Panc1 (cell line): ENCODE measurements at regions not wholly inside any gene's neighbourhood (a gene's known extent, or its start where the extent isn't known, plus 50 kb on each side); places are given as distances from the start of the nearest gene placed in this dataset.

Experiments
- ATAC-seq: fragments of 200-7000 bp; cut with Tn5 transposase; 2 replicates; pipeline ENCODE4 v1.9.1; 2020; ENCODE audit warnings: mild to moderate bottlenecking, moderate library complexity
- BruUV-seq: library from RNA; stranded (reverse); fragments of 400-500 nt; replicated peaks from 2 replicates; lab custom pipeline; 2021; lab: Mats Ljungman, UMichigan
- CTCF ChIA-PET: fragments of 300-600 bp; sonication (Branson Sonifier 250); formaldehyde crosslinking; loops from one replicate; lab custom pipeline; 2022; ENCODE audit warnings: antibody characterized with exemption; lab: Charles Lee
- POLR2A ChIA-PET: fragments of 300-600 bp; sonication (Branson Sonifier 250); formaldehyde crosslinking; loops from one replicate; lab custom pipeline; 2022; ENCODE audit warnings: antibody characterized with exemption; lab: Charles Lee
- DNase-seq: peaks from one replicate; pipeline ENCODE4 v3.0.0-alpha.2; 2010; ENCODE audit warnings: low read depth, low spot score
- H3K27ac ChIP-seq: 2 replicates; pipeline ENCODE4 v1.5.1; 2011; ENCODE audit warnings: mild to moderate bottlenecking, low read length, inconsistent platforms
- H3K27me3 ChIP-seq: fragments of 200-500 bp; sonication (Bioruptor generic); 2 replicates; pipeline ENCODE4 v1.6.0; 2014; ENCODE audit warnings: low read length, inconsistent platforms; ENCODE audit not compliant: control insufficient read depth, insufficient read depth
- H3K36me3 ChIP-seq: fragments of 200-500 bp; sonication (Bioruptor generic); 2 replicates; pipeline ENCODE4 v1.5.1; 2014; ENCODE audit warnings: inconsistent platforms, mild to moderate bottlenecking, low read length, moderate library complexity; ENCODE audit not compliant: control insufficient read depth, insufficient read depth
- H3K4me1 ChIP-seq: 2 replicates; pipeline ENCODE4 v1.5.1; 2011; ENCODE audit warnings: inconsistent platforms, mild to moderate bottlenecking, low read length, moderate library complexity; ENCODE audit not compliant: control insufficient read depth, insufficient read depth
- H3K4me3 ChIP-seq, 2 experiments: 2 replicates each; pipeline ENCODE4 v1.5.1; 2011 to 2012; ENCODE audit warnings: low read depth in 2 of 2, low read length in 2 of 2, mild to moderate bottlenecking in 2 of 2, inconsistent platforms in 1 of 2, moderate library complexity in 1 of 2
- H3K9me3 ChIP-seq: fragments of 200-500 bp; sonication (Bioruptor generic); 2 replicates; pipeline ENCODE4 v1.5.1; 2014; ENCODE audit warnings: low read depth, mild to moderate bottlenecking, inconsistent platforms, low read length, moderate library complexity; ENCODE audit not compliant: control insufficient read depth, insufficient read depth
- POLR2AphosphoS5 ChIP-seq: IDR thresholded peaks from 2 replicates; pipeline ENCODE4 v1.6.1; 2012; ENCODE audit warnings: mild to moderate bottlenecking, low read depth, low read length, moderate library complexity
- REST ChIP-seq, 2 experiments: IDR thresholded peaks; 2 replicates each; pipeline ENCODE4 v1.6.1; 2011 to 2012; ENCODE audit warnings: low read depth in 2 of 2, control low read depth in 1 of 2, low read length in 1 of 2, mild to moderate bottlenecking in 1 of 2, moderate library complexity in 1 of 2; ENCODE audit not compliant: insufficient read depth in 1 of 2
- SIN3A ChIP-seq: IDR thresholded peaks from 2 replicates; pipeline ENCODE4 v1.6.1; 2012; ENCODE audit warnings: low read depth, mild to moderate bottlenecking, low read length, moderate library complexity, borderline replicate concordance; ENCODE audit not compliant: insufficient read depth
- TCF7L2 ChIP-seq: IDR thresholded peaks from 2 replicates; pipeline ENCODE4 v1.6.1; 2011; ENCODE audit warnings: mild to moderate bottlenecking, low read depth, low read length, inconsistent platforms
- in situ Hi-C: cut with HindIII; loops from 2 replicates; pipeline ENCODE4 v1.10.0; 2016; ENCODE audit warnings: low sequenced_read_pairs, low pct_unique_long_range_greater_than_20kb
- intact Hi-C: fragments of 100-400 bp; cut with micrococcal nuclease; formaldehyde crosslinking; loops from one replicate; pipeline ENCODE4 v1.10.0; 2022; ENCODE audit not compliant: unreplicated experiment
- TF ChIP-seq, protein P1 (sequence below): fragments of 450-650 bp; IDR thresholded peaks from 2 replicates; pipeline ENCODE4 v1.5.1; 2017; ENCODE audit warnings: mild to moderate bottlenecking

DNA sequence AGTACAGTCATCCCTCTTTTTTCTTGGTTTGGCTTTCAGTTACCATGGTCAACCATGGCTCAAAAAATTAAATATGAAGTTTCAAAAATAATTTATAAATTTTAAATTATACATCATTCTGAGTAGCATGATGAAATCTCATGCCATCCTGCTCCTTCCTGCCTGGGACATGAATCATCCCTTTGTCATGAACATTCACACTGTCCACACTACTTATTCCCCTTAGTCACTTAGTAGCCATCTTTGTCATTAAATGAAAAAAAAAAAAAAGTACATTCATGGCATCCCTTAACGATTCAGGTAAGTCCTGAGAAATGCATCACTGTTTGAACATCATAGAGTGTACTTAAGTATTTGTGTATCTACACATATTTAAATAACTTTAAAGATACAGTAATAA lies 1046.3 kb downstream of the ROBO2 start:
- Histone ChIP-seq H3K27ac (no peak overlapping the region), H3K9me3 (no peaks in the 10 kb centered on the region), H3K4me1 (no peaks in the 10 kb centered on the region), H3K36me3 (no peaks in the 10 kb centered on the region), H3K27me3 (no peaks in the 10 kb centered on the region), H3K4me3 (no peak overlapping the region)
- POLR2A ChIA-PET = no interaction called here
- CTCF ChIA-PET = no interaction called here
- TF ChIP-seq, protein P1, sequence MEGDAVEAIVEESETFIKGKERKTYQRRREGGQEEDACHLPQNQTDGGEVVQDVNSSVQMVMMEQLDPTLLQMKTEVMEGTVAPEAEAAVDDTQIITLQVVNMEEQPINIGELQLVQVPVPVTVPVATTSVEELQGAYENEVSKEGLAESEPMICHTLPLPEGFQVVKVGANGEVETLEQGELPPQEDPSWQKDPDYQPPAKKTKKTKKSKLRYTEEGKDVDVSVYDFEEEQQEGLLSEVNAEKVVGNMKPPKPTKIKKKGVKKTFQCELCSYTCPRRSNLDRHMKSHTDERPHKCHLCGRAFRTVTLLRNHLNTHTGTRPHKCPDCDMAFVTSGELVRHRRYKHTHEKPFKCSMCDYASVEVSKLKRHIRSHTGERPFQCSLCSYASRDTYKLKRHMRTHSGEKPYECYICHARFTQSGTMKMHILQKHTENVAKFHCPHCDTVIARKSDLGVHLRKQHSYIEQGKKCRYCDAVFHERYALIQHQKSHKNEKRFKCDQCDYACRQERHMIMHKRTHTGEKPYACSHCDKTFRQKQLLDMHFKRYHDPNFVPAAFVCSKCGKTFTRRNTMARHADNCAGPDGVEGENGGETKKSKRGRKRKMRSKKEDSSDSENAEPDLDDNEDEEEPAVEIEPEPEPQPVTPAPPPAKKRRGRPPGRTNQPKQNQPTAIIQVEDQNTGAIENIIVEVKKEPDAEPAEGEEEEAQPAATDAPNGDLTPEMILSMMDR = no peak
- TF ChIP-seq SIN3A = no peak
- TF ChIP-seq REST (IDR thresholded peaks at IDR 0.05; ENCODE audit: insufficient read depth in 1 of 2, low read depth in 2 of 2, low read length in 1 of 2) = no peak
- no peak for TF ChIP-seq POLR2AphosphoS5
- no peak for TF ChIP-seq TCF7L2
- intact Hi-C loops (no loop called here), in situ Hi-C loops (no loop called here)
- DNase-seq (no peak), ATAC-seq (no peak)
- BruUV-seq = no TSS peak

GRCh38 chr3:78087134-78087533 lies 1047.2 kb downstream of the ROBO2 start:
- Histone ChIP-seq H3K27me3 (no peaks in the 10 kb centered on the region), H3K36me3 (no peaks in the 10 kb centered on the region), H3K27ac (no peak overlapping the region), H3K4me3 (no peak overlapping the region), H3K4me1 (no peaks in the 10 kb centered on the region), H3K9me3 (no peaks in the 10 kb centered on the region)
- intact Hi-C loops = no loop called here
- ATAC-seq (no peak), DNase-seq (no peak)
- TF ChIP-seq, protein P1 = no peak
- TF ChIP-seq TCF7L2 = no peak
- no peak for TF ChIP-seq POLR2AphosphoS5
- TF ChIP-seq REST (IDR thresholded peaks at IDR 0.05; ENCODE audit: insufficient read depth in 1 of 2, low read depth in 2 of 2, low read length in 1 of 2) = no peak
- TF ChIP-seq SIN3A = no peak
- CTCF ChIA-PET = no interaction called here
- no TSS peak for BruUV-seq
- POLR2A ChIA-PET = no interaction called here
- in situ Hi-C loops = no loop called here
